ENCODE measurements at regions not wholly inside any gene's neighbourhood (a gene's known extent, or its start where the extent isn't known, plus 50 kb on each side); places are given as distances from the start of the nearest gene placed in this dataset.
A peak's percentile ranks its signal among the peaks of the same experiment; 100 is the strongest.

DNA sequence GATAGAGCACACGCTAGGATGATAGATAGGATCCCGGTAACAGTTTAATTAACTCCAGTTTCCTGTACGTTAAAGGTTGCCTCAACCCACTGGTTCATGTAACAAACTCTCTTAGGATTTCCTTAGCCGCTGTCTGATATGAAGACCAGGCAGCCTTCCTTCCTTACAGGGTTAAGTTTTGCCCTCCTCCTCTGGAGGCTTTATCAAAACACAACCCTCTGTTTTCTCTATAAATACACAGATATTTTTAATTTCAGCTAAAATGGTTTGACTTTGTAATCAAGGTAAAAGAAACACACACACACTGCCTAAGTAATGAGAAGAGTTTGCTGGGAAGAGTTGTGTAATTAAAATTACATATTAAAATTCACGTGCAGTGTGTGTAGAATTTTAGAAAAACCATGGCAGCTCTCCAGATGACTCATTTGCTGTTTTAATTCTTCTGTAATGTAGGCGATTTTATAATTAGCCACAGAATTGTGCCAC is 369.8 kb downstream of the CSNK1G3 start:
- H3K27me3 ChIP-seq (ENCODE audit: insufficient read depth, low read length) = no peaks in the 10 kb centered on the region
- H3K4me3 ChIP-seq (replicated peaks in 1 of 2; ENCODE audit: low read depth in 1 of 2, low read length in 2 of 2) = no peak overlapping the region
- no peaks in the 10 kb centered on the region for H3K36me3 ChIP-seq (ENCODE audit: control insufficient read depth in 1 of 2, insufficient read depth in 2 of 2, low read length in 2 of 2)
- H3K9ac ChIP-seq (ENCODE audit: low read length) = no peak overlapping the region
- intact Hi-C loops (cut with micrococcal nuclease) = no loop called here
- DNase-seq (ENCODE audit: low read depth, low spot score) (no peak), ATAC-seq (no peak)
- ChIA-PET POLR2A (no interaction called here), RAD21 (ENCODE audit: low non-redundant PET in 1 of 2, low total read pairs in 2 of 2, uncharacterized antibody in 2 of 2, unreplicated experiment in 2 of 2) (no interaction called here), CTCF (no interaction called here)
- H4K20me1 ChIP-seq (ENCODE audit: insufficient read depth) = no peaks in the 10 kb centered on the region
- peak overlapping the region; percentile 3; the same call in 1 of the 2 replicates for H3K4me2 ChIP-seq (ENCODE audit: low read length)
- TF ChIP-seq SP1 (IDR thresholded peaks at IDR 0.05; ENCODE audit: low read depth) (no peak), ZNF274 (IDR thresholded peaks at IDR 0.05; ENCODE audit: low read depth, low read length) (no peak), EGR1 (IDR thresholded peaks at IDR 0.05; ENCODE audit: low read depth) (no peak)
- no peaks in the 10 kb centered on the region for H3K9me3 ChIP-seq (ENCODE audit: control insufficient read depth in 1 of 2, insufficient read depth in 1 of 2, low read depth in 1 of 2, low read length in 2 of 2)
- no peaks in the 10 kb centered on the region for H3K79me2 ChIP-seq (ENCODE audit: insufficient read depth, low read length)
- H3K27ac ChIP-seq (ENCODE audit: low read depth, low read length) = no peak overlapping the region
- no TSS peak for BruUV-seq (replicated peaks)
- H2AFZ ChIP-seq (ENCODE audit: low read depth, low read length, poor library complexity, severe bottlenecking) = peak overlapping the region; percentile 48
- peaks cover 4 to 7% of the 10 kb centered on the region in 2 experiments; a peak in 3 of 4 replicates for H3K4me1 ChIP-seq (ENCODE audit: control insufficient read depth in 1 of 2, insufficient read depth in 2 of 2, low read length in 2 of 2)
- no peaks in the 10 kb centered on the region for H3K9me2 ChIP-seq (ENCODE audit: insufficient read depth)

DNA sequence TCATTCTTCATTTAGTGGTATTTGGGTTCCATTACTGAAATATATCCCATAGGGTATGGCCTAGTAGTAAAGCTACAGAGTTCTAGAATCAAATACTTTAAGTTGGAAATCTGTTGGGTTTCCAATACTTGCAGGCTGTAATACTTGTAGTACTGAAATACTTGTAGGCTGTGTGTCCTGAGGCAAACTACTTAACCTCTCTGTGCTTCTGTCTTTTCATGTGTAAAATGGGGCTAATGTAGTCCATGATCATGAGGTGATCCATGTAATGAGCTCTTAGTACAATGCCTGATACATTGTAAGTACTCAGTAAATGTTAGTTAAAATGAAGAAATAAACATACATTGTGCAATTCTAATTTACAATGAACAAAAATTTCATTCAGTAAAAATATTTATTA is 368.9 kb downstream of the CSNK1G3 start:
- Histone ChIP-seq H3K27ac (ENCODE audit: low read depth, low read length) (no peak overlapping the region), H3K9ac (ENCODE audit: low read length) (no peak overlapping the region), H3K36me3 (ENCODE audit: control insufficient read depth in 1 of 2, insufficient read depth in 2 of 2, low read length in 2 of 2) (no peaks in the 10 kb centered on the region), H3K9me2 (ENCODE audit: insufficient read depth) (no peaks in the 10 kb centered on the region), H3K4me1 (ENCODE audit: control insufficient read depth in 1 of 2, insufficient read depth in 2 of 2, low read length in 2 of 2) (peaks cover 4 to 8% of the 10 kb centered on the region in 2 experiments; a peak in 3 of 4 replicates), H4K20me1 (ENCODE audit: insufficient read depth) (no peaks in the 10 kb centered on the region), H3K4me3 (replicated peaks in 1 of 2; ENCODE audit: low read depth in 1 of 2, low read length in 2 of 2) (no peak overlapping the region), H3K27me3 (ENCODE audit: insufficient read depth, low read length) (no peaks in the 10 kb centered on the region), H3K79me2 (ENCODE audit: insufficient read depth, low read length) (no peaks in the 10 kb centered on the region), H2AFZ (ENCODE audit: low read depth, low read length, poor library complexity, severe bottlenecking) (no peak overlapping the region), H3K4me2 (ENCODE audit: low read length) (no peak overlapping the region), H3K9me3 (ENCODE audit: control insufficient read depth in 1 of 2, insufficient read depth in 1 of 2, low read depth in 1 of 2, low read length in 2 of 2) (no peaks in the 10 kb centered on the region)
- DNase-seq (ENCODE audit: low read depth, low spot score) (no peak), ATAC-seq (no peak)
- RAD21 ChIA-PET (ENCODE audit: low non-redundant PET in 1 of 2, low total read pairs in 2 of 2, uncharacterized antibody in 2 of 2, unreplicated experiment in 2 of 2) = no interaction called here
- intact Hi-C loops (cut with micrococcal nuclease) = no loop called here
- BruUV-seq (replicated peaks) = no TSS peak
- TF ChIP-seq CEBPB (IDR thresholded peaks at IDR 0.05; ENCODE audit: low read depth) = no peak
- TF ChIP-seq, protein P1, sequence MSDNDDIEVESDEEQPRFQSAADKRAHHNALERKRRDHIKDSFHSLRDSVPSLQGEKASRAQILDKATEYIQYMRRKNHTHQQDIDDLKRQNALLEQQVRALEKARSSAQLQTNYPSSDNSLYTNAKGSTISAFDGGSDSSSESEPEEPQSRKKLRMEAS (IDR thresholded peaks at IDR 0.05) = no peak
- TF ChIP-seq CBX3 (IDR thresholded peaks at IDR 0.05; ENCODE audit: low read depth) = no peak
- TF ChIP-seq SP1 (IDR thresholded peaks at IDR 0.05; ENCODE audit: low read depth) = no peak
- TF ChIP-seq, protein P2, sequence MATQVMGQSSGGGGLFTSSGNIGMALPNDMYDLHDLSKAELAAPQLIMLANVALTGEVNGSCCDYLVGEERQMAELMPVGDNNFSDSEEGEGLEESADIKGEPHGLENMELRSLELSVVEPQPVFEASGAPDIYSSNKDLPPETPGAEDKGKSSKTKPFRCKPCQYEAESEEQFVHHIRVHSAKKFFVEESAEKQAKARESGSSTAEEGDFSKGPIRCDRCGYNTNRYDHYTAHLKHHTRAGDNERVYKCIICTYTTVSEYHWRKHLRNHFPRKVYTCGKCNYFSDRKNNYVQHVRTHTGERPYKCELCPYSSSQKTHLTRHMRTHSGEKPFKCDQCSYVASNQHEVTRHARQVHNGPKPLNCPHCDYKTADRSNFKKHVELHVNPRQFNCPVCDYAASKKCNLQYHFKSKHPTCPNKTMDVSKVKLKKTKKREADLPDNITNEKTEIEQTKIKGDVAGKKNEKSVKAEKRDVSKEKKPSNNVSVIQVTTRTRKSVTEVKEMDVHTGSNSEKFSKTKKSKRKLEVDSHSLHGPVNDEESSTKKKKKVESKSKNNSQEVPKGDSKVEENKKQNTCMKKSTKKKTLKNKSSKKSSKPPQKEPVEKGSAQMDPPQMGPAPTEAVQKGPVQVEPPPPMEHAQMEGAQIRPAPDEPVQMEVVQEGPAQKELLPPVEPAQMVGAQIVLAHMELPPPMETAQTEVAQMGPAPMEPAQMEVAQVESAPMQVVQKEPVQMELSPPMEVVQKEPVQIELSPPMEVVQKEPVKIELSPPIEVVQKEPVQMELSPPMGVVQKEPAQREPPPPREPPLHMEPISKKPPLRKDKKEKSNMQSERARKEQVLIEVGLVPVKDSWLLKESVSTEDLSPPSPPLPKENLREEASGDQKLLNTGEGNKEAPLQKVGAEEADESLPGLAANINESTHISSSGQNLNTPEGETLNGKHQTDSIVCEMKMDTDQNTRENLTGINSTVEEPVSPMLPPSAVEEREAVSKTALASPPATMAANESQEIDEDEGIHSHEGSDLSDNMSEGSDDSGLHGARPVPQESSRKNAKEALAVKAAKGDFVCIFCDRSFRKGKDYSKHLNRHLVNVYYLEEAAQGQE (IDR thresholded peaks at IDR 0.05; ENCODE audit: low read depth) = no peak
- TF ChIP-seq SRF (IDR thresholded peaks at IDR 0.05; ENCODE audit: low read depth) = no peak
- no peak for TF ChIP-seq TCF7L2 (IDR thresholded peaks at IDR 0.05; ENCODE audit: borderline replicate concordance, extremely low read depth, insufficient read depth, insufficient read length)
- TF ChIP-seq EZH2phosphoT487 (IDR thresholded peaks at IDR 0.05; ENCODE audit: borderline replicate concordance) = no peak
- TF ChIP-seq, protein P3, sequence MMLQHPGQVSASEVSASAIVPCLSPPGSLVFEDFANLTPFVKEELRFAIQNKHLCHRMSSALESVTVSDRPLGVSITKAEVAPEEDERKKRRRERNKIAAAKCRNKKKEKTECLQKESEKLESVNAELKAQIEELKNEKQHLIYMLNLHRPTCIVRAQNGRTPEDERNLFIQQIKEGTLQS (IDR thresholded peaks at IDR 0.05) = no peak
- no peak for TF ChIP-seq ZNF274 (IDR thresholded peaks at IDR 0.05; ENCODE audit: low read depth, low read length)
- no peak for TF ChIP-seq JUND (IDR thresholded peaks at IDR 0.05)
- no peak for TF ChIP-seq YY1 (IDR thresholded peaks at IDR 0.05; ENCODE audit: extremely low read depth, insufficient replicate concordance, low read depth, low read length)
- no peak for TF ChIP-seq SIN3A (IDR thresholded peaks at IDR 0.05; ENCODE audit: low read depth)
- no peak for TF ChIP-seq RAD21 (IDR thresholded peaks at IDR 0.05; ENCODE audit: low read depth)
- no peak for TF ChIP-seq POLR2A (IDR thresholded peaks at IDR 0.05; ENCODE audit: borderline replicate concordance, extremely low read depth, insufficient read depth, insufficient read length)
- TF ChIP-seq ELF1 (IDR thresholded peaks at IDR 0.05; ENCODE audit: borderline replicate concordance, low read depth) = no peak
- TF ChIP-seq FOSL1 (IDR thresholded peaks at IDR 0.05; ENCODE audit: low read depth) = no peak
- POLR2A ChIA-PET = no interaction called here
- CTCF ChIA-PET = no interaction called here

Measured in HCT116 (cell line).